ENCODE measurements at regions not wholly inside any gene's neighbourhood (a gene's known extent, or its start where the extent isn't known, plus 50 kb on each side); places are given as distances from the start of the nearest gene placed in this dataset.

GRCh38 chr5:118692811-118693342 lies 295.5 kb downstream of the DTWD2 start:
- no peak for TF ChIP-seq EZH2 (IDR thresholded peaks at IDR 0.05)
- TF ChIP-seq EZH2phosphoT487 (IDR thresholded peaks at IDR 0.05) = no peak
- TF ChIP-seq, protein P1, sequence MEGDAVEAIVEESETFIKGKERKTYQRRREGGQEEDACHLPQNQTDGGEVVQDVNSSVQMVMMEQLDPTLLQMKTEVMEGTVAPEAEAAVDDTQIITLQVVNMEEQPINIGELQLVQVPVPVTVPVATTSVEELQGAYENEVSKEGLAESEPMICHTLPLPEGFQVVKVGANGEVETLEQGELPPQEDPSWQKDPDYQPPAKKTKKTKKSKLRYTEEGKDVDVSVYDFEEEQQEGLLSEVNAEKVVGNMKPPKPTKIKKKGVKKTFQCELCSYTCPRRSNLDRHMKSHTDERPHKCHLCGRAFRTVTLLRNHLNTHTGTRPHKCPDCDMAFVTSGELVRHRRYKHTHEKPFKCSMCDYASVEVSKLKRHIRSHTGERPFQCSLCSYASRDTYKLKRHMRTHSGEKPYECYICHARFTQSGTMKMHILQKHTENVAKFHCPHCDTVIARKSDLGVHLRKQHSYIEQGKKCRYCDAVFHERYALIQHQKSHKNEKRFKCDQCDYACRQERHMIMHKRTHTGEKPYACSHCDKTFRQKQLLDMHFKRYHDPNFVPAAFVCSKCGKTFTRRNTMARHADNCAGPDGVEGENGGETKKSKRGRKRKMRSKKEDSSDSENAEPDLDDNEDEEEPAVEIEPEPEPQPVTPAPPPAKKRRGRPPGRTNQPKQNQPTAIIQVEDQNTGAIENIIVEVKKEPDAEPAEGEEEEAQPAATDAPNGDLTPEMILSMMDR (IDR thresholded peaks at IDR 0.05) = peak; percentile 48
- peaks cover 9% of the 10 kb centered on the region for H3K4me1 ChIP-seq
- no peak overlapping the region for H3K27ac Mint-ChIP-seq
- H3K27ac ChIP-seq = no peak overlapping the region
- no peaks in the 10 kb centered on the region for H4K20me1 ChIP-seq (ENCODE audit: low read depth)
- H3K4me1 Mint-ChIP-seq = peaks cover 9% of the 10 kb centered on the region
- H2AFZ ChIP-seq (replicated peaks) = no peak overlapping the region
- H3K4me2 ChIP-seq = peak overlapping the region; percentile 45
- H3K4me3 Mint-ChIP-seq = no peak overlapping the region
- H3K9me3 Mint-ChIP-seq = no peaks in the 10 kb centered on the region
- DNase-seq (ENCODE audit: low spot score) = peak; percentile 57
- H3K27me3 Mint-ChIP-seq (ENCODE audit: insufficient read depth, low read depth) = no peaks in the 10 kb centered on the region
- H3K9ac ChIP-seq = no peak overlapping the region
- no peaks in the 10 kb centered on the region for H3K27me3 ChIP-seq
- no peaks in the 10 kb centered on the region for H3K36me3 Mint-ChIP-seq
- no peaks in the 10 kb centered on the region for H3K36me3 ChIP-seq
- no peaks in the 10 kb centered on the region for H3K9me3 ChIP-seq (ENCODE audit: low read depth)
- no peaks in the 10 kb centered on the region for H3F3A ChIP-seq (ENCODE audit: low read depth)
- H3K79me2 ChIP-seq (ENCODE audit: low read depth) = no peaks in the 10 kb centered on the region
- H3K4me3 ChIP-seq = no peak overlapping the region

GRCh38 chr5:118687661-118688621 lies 300.4 kb downstream of the DTWD2 start:
- Histone ChIP-seq H3K9me3 (ENCODE audit: low read depth) (no peaks in the 10 kb centered on the region), H2AFZ (replicated peaks) (no peak overlapping the region), H3K27ac (no peak overlapping the region), H3K4me3 (no peak overlapping the region), H3F3A (ENCODE audit: low read depth) (no peaks in the 10 kb centered on the region), H3K27me3 (no peaks in the 10 kb centered on the region), H3K36me3 (no peaks in the 10 kb centered on the region), H4K20me1 (ENCODE audit: low read depth) (no peaks in the 10 kb centered on the region), H3K79me2 (ENCODE audit: low read depth) (no peaks in the 10 kb centered on the region), H3K4me1 (peaks cover 3% of the 10 kb centered on the region), H3K4me2 (no peak overlapping the region), H3K9ac (no peak overlapping the region)
- Mint-ChIP-seq H3K27me3 (ENCODE audit: insufficient read depth, low read depth) (peaks cover 8% of the 10 kb centered on the region), H3K4me1 (peaks cover 16% of the 10 kb centered on the region), H3K9me3 (peaks cover 2% of the 10 kb centered on the region), H3K4me3 (no peak overlapping the region), H3K27ac (no peak overlapping the region), H3K36me3 (no peaks in the 10 kb centered on the region)
- TF ChIP-seq EZH2 (IDR thresholded peaks at IDR 0.05) (no peak), EZH2phosphoT487 (IDR thresholded peaks at IDR 0.05) (no peak)
- TF ChIP-seq, protein P1 (IDR thresholded peaks at IDR 0.05) = no peak
- no peak for DNase-seq (ENCODE audit: low spot score)

GRCh38 chr5:118687100-118687499 lies 301.2 kb downstream of the DTWD2 start:
- Mint-ChIP-seq H3K4me1 (peaks cover 12% of the 10 kb centered on the region), H3K27me3 (ENCODE audit: insufficient read depth, low read depth) (peaks cover 10% of the 10 kb centered on the region), H3K9me3 (peaks cover 2% of the 10 kb centered on the region), H3K27ac (no peak overlapping the region), H3K4me3 (no peak overlapping the region), H3K36me3 (no peaks in the 10 kb centered on the region)
- H3K4me1 ChIP-seq = no peaks in the 10 kb centered on the region
- no peak overlapping the region for H2AFZ ChIP-seq (replicated peaks)
- no peak overlapping the region for H3K9ac ChIP-seq
- no peak for DNase-seq (ENCODE audit: low spot score)
- H3K27me3 ChIP-seq = no peaks in the 10 kb centered on the region
- H3K4me2 ChIP-seq = no peak overlapping the region
- H3K4me3 ChIP-seq = no peak overlapping the region
- H4K20me1 ChIP-seq (ENCODE audit: low read depth) = no peaks in the 10 kb centered on the region
- no peaks in the 10 kb centered on the region for H3K36me3 ChIP-seq
- no peaks in the 10 kb centered on the region for H3K79me2 ChIP-seq (ENCODE audit: low read depth)
- H3F3A ChIP-seq (ENCODE audit: low read depth) = no peaks in the 10 kb centered on the region
- no peak overlapping the region for H3K27ac ChIP-seq
- H3K9me3 ChIP-seq (ENCODE audit: low read depth) = no peaks in the 10 kb centered on the region
- no peak for TF ChIP-seq EZH2phosphoT487 (IDR thresholded peaks at IDR 0.05)
- TF ChIP-seq, protein P1 (IDR thresholded peaks at IDR 0.05) = no peak
- TF ChIP-seq EZH2 (IDR thresholded peaks at IDR 0.05) = no peak

All from neural progenitor cell (in vitro differentiated cells).